ENCODE measurements at regions not wholly inside any gene's neighbourhood (a gene's known extent, or its start where the extent isn't known, plus 50 kb on each side); places are given as distances from the start of the nearest gene placed in this dataset.

GRCh38 chr10:130809761-130810515 lies 501.6 kb downstream of the TCERG1L start:
- H3K9me3 Mint-ChIP-seq, result no peaks in the 10 kb centered on the region
- no peak overlapping the region for H3K27ac Mint-ChIP-seq
- no peaks in the 10 kb centered on the region for H3K36me3 Mint-ChIP-seq
- H3K27me3 Mint-ChIP-seq, result no peaks in the 10 kb centered on the region
- no peak for ATAC-seq
- H3K4me3 Mint-ChIP-seq, result no peak overlapping the region
- H3K4me1 Mint-ChIP-seq, result no peaks in the 10 kb centered on the region

DNA sequence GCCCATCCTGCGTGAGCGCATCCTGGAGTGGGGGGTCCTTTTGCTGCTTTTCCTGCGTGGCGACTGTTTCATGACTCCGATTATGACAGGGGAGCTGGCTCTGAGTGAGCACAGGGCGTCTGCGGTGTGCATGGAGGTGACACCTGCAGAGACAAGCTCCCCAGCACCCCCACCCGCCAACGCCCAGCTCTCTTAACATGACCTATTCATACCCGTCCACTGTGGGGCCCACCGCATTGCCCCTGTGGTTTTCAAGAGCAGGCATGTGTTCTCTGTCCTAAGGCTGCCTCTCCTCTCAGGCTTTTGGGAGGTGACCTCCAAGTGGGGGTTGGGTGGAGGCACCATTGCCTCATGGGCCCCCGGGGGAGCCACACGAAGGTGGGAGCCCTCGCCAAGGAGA lies 500.7 kb downstream of the TCERG1L start:
- H3K4me1 Mint-ChIP-seq, result no peaks in the 10 kb centered on the region

DNA sequence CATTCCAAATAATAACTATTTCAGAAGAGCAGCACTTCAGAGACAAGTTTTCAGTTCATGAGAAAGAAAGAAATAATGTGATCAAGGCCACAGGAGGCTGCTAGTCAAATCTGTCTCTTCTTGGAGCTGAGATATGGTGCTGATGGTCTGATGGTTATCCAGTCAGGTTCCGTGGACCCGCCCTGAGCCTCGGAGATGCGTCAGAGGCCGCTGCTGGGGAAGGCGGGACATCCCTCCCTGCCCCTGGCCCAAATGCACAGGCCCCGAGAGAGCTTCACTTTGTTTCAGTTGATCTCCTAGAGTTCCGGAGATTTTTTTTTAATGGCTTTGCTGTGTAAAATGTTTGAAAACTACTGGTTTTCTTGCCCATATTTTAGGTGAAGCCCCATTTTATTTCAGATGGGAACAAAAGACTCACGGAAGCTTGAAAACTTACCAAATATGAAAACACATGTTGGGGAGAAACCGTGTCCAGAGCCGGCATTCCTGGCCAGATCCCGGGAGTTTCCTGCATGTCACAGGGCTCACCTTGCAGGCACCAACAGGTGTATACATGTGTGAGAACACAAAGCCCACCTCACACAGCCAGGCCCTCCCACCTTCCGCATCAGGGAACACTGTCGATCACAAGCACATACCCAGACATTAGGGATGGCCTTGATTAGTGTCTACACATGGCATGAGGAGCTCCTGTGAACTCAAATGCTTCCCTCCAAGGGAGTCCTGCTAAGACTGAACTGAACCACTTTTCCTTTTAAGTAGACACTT lies 499.0 kb downstream of the TCERG1L start:
- Mint-ChIP-seq H3K9me3 (no peaks in the 10 kb centered on the region), H3K27me3 (no peaks in the 10 kb centered on the region), H3K4me1 (no peaks in the 10 kb centered on the region), H3K27ac (no peak overlapping the region), H3K36me3 (no peaks in the 10 kb centered on the region), H3K4me3 (no peak overlapping the region)
- no peak for ATAC-seq

More for the DNA sequence above, 500.7 kb downstream of the TCERG1L start:
- no peak overlapping the region for H3K4me3 Mint-ChIP-seq
- no peak overlapping the region for H3K27ac Mint-ChIP-seq
- H3K9me3 Mint-ChIP-seq, result no peaks in the 10 kb centered on the region
- no peak for ATAC-seq
- H3K27me3 Mint-ChIP-seq, result no peaks in the 10 kb centered on the region
- no peaks in the 10 kb centered on the region for H3K36me3 Mint-ChIP-seq

- no peak overlapping the region for H3K4me3 Mint-ChIP-seq
- H3K27me3 Mint-ChIP-seq, result no peaks in the 10 kb centered on the region
- H3K9me3 Mint-ChIP-seq, result peaks cover 4% of the 10 kb centered on the region
- no peak for ATAC-seq
- no peaks in the 10 kb centered on the region for H3K4me1 Mint-ChIP-seq
- H3K36me3 Mint-ChIP-seq, result no peaks in the 10 kb centered on the region
- H3K27ac Mint-ChIP-seq, result no peak overlapping the region
These were observed 496.9 kb downstream of the TCERG1L start for GRCh38 chr10:130814610-130815009.

DNA sequence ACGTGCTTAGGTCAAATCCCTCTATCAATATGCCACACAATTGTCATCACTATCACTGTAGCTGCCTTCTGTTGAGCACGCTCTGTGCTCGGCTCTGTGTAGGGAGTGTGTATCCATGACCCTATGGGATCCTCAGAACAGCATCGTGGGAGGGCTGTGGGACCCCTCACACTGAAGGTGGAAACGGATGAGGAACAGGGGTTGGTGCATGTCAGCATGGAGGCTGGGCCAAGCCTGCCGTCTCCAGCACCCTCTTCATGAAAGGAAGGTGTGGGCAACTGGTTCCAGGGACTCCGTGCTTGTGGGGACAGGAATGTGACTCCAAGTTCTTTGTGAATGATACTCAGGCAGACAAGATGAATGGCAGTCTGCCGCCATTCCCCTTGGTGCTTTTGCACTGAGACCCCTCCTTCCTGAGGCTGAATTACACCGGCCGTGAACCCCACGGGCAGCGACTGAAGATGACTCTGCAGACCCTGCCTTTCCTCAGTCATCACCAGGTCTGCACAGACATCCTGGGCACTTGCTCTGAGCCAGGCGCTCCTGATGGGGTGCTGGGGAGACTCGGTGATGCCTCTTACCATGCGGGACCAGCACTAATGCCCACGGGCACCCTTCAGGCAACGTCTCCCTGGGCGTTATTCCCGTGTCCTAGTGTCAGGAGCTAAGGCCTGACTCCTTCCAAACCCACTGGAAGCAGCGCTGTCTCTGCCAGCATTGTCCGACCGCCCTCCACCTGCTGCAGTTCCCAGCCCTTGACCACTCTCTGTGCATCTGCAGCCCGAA lies 495.2 kb downstream of the TCERG1L start:
- Mint-ChIP-seq H3K4me1 (no peaks in the 10 kb centered on the region), H3K27ac (no peak overlapping the region), H3K36me3 (no peaks in the 10 kb centered on the region), H3K27me3 (no peaks in the 10 kb centered on the region), H3K4me3 (no peak overlapping the region), H3K9me3 (peaks cover 4% of the 10 kb centered on the region)
- no peak for ATAC-seq

- no peaks in the 10 kb centered on the region for H3K36me3 Mint-ChIP-seq
- no peaks in the 10 kb centered on the region for H3K27me3 Mint-ChIP-seq
- no peak overlapping the region for H3K27ac Mint-ChIP-seq
- H3K4me3 Mint-ChIP-seq, result no peak overlapping the region
- no peak for ATAC-seq
- peaks cover 4% of the 10 kb centered on the region for H3K9me3 Mint-ChIP-seq
- no peaks in the 10 kb centered on the region for H3K4me1 Mint-ChIP-seq
These were observed 494.4 kb downstream of the TCERG1L start for GRCh38 chr10:130817046-130817624.

DNA sequence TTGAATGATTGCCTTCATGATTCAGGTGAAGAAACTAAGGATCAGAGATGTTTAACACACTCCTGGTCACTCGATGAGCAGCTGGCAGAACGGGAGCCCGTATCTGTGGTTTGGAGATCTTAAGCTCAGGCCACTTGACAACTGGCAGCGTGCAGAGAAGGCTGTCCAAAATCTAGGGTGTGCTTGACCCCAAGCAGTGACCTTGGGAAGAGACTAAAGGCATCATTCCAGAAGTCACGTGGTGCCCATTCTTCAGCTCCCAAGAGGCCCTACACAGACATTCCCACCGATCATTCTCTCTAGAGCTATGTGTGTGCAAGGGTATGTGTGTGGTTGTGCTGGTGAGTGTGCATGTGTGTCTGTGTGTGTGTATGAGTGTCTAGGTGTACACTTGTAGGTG lies 493.8 kb downstream of the TCERG1L start:
- Mint-ChIP-seq H3K27me3 (no peaks in the 10 kb centered on the region), H3K4me1 (no peaks in the 10 kb centered on the region), H3K36me3 (no peaks in the 10 kb centered on the region), H3K27ac (no peak overlapping the region), H3K9me3 (peaks cover 4% of the 10 kb centered on the region), H3K4me3 (no peak overlapping the region)
- no peak for ATAC-seq

DNA sequence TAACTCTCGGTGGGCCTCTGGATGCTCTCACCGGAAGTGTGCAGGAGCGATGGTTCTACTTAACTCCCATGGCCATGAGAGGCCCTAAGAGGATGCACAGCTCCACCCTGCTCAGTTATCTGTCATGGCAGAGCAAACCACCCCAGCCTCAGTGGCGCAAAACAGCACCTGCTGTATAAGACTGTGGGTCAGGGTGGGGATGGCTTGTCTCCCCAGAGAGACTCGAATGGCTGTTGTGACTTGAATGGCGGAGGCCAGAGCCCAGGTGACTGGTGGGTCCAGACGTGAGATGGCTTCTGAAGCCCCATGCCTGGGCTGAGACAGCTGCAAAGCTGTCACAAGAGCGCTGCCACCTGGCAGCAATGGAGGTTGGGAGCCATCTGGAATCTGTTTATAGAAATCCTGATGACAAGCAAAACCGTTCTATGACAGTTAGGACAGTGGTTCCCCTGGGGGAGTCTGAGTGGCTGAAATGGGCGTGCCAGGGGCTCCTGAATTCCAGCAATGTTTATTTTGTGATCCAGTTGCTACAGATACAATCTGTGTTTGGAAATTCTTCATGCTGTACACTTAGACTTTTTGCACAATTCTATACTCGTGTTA lies 490.5 kb downstream of the TCERG1L start:
- Mint-ChIP-seq H3K27ac (no peak overlapping the region), H3K4me1 (no peaks in the 10 kb centered on the region), H3K36me3 (no peaks in the 10 kb centered on the region), H3K27me3 (no peaks in the 10 kb centered on the region), H3K4me3 (no peak overlapping the region), H3K9me3 (peaks cover 14% of the 10 kb centered on the region)
- no peak for ATAC-seq

- ATAC-seq, result no peak
- Mint-ChIP-seq H3K27me3 (no peaks in the 10 kb centered on the region), H3K4me3 (no peak overlapping the region), H3K4me1 (no peaks in the 10 kb centered on the region), H3K36me3 (no peaks in the 10 kb centered on the region), H3K9me3 (peaks cover 14% of the 10 kb centered on the region), H3K27ac (no peak overlapping the region)
These were observed 487.1 kb downstream of the TCERG1L start for GRCh38 chr10:130824230-130825014.

- no peak overlapping the region for H3K4me3 Mint-ChIP-seq
- H3K27ac Mint-ChIP-seq, result no peak overlapping the region
- no peaks in the 10 kb centered on the region for H3K27me3 Mint-ChIP-seq
- ATAC-seq, result no peak
- H3K36me3 Mint-ChIP-seq, result no peaks in the 10 kb centered on the region
- peaks cover 3% of the 10 kb centered on the region for H3K9me3 Mint-ChIP-seq
- H3K4me1 Mint-ChIP-seq, result no peaks in the 10 kb centered on the region
These were observed 477.9 kb downstream of the TCERG1L start for GRCh38 chr10:130833596-130833995.

GRCh38 chr10:130834170-130834569 lies 477.4 kb downstream of the TCERG1L start:
- Mint-ChIP-seq H3K9me3 (peaks cover 3% of the 10 kb centered on the region), H3K4me1 (no peaks in the 10 kb centered on the region), H3K27me3 (no peaks in the 10 kb centered on the region), H3K4me3 (no peak overlapping the region), H3K36me3 (no peaks in the 10 kb centered on the region), H3K27ac (no peak overlapping the region)
- ATAC-seq, result no peak

DNA sequence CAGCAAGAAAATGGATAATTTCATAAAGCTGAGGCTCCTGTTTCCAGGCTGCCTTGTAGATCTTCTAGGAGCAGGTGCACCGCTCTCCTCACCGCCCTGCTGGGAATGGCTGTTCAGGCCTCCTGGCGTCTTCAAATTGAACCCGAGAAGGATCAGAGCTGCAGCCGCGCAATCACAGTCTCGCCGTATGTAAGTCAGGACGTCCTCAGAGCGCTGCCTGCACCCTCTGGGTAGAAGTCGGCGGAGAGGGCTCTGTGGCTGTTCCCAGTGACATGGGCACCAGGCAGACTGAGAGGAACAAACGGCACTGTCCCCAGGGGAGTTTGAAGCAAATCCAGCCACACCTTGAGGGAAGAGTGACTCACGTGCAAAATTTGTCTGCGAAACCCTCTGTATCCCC lies 476.9 kb downstream of the TCERG1L start:
- H3K36me3 Mint-ChIP-seq, result no peaks in the 10 kb centered on the region
- no peak overlapping the region for H3K4me3 Mint-ChIP-seq
- peaks cover 3% of the 10 kb centered on the region for H3K9me3 Mint-ChIP-seq
- no peaks in the 10 kb centered on the region for H3K27me3 Mint-ChIP-seq
- no peaks in the 10 kb centered on the region for H3K4me1 Mint-ChIP-seq
- no peak for ATAC-seq
- H3K27ac Mint-ChIP-seq, result no peak overlapping the region

DNA sequence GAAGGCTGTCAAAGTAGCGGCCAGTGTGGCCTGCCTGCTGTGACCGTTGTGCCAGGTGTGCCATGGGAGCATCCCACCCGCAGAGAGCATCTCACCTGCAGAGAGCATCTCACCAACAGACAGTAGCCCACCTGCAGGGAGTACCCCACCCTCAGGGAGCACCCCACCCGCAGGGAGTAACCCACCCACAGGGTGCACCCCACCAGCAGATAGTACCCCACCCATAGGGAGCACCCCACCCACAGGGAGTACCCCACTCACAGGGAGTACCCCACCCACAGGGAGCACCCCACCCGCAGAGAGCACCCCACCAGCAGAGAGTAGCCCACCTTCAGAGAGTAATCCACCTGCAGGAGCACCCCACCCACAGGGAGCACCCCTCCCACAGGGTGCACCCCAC lies 476.5 kb downstream of the TCERG1L start:
- Mint-ChIP-seq H3K27me3 (no peaks in the 10 kb centered on the region), H3K36me3 (no peaks in the 10 kb centered on the region), H3K27ac (no peak overlapping the region), H3K4me1 (no peaks in the 10 kb centered on the region), H3K9me3 (peaks cover 3% of the 10 kb centered on the region), H3K4me3 (no peak overlapping the region)
- ATAC-seq, result peak; percentile 53

DNA sequence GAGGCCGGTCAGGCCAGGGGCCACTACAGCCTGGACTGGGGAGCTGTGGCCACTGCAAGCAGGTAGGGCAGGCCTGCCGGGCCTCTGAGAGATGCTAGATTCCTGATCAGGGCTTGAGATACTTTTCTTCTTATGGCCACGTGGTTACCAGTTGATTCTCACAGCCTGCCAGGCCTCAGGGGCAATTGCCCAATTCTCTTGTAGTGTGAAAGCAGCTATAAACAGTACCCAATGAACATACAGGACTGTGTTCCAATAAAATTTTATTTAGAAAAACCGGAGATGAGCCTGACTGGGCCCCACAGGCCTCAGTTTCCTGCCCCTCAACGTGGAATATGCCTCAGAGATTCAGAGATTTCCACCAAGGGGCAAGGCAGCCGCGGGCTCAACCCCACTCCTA lies 475.2 kb downstream of the TCERG1L start:
- peaks cover 3% of the 10 kb centered on the region for H3K9me3 Mint-ChIP-seq
- no peak overlapping the region for H3K27ac Mint-ChIP-seq
- no peak for ATAC-seq
- H3K4me1 Mint-ChIP-seq, result no peaks in the 10 kb centered on the region
- no peaks in the 10 kb centered on the region for H3K36me3 Mint-ChIP-seq
- H3K27me3 Mint-ChIP-seq, result no peaks in the 10 kb centered on the region
- H3K4me3 Mint-ChIP-seq, result no peak overlapping the region
